ENCODE measurements at regions not wholly inside any gene's neighbourhood (a gene's known extent, or its start where the extent isn't known, plus 50 kb on each side); places are given as distances from the start of the nearest gene placed in this dataset.

DNA sequence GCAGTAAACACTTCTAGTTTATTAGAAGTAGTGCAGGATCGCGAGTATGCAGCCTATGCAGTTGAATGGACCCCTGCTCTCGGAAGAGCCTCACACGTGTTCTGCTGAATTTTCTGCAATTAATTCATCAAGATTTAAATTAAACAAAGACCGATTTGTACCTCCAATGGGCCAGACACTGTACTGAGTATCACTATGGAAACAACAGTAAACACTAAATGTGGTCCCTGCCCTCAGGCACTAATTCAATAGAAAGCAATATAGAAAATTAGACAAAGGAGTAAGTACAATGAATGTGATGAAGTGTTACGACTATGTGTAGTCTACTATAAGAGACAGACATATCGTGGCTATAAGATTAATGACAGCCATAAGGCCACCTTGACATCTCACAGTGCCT lies 740.3 kb upstream of the FRG1 start:
- CTCF ChIA-PET, result no interaction called here
- H3K4me1 ChIP-seq (ENCODE audit: insufficient read depth, low read length), result no peaks in the 10 kb centered on the region
- H3K9me3 ChIP-seq (ENCODE audit: low read length), result no peaks in the 10 kb centered on the region
- H3K36me3 ChIP-seq (ENCODE audit: insufficient read depth, low read length), result no peaks in the 10 kb centered on the region
- H3K36me3 Mint-ChIP-seq, result no peaks in the 10 kb centered on the region
- H3K27ac Mint-ChIP-seq, result no peak overlapping the region
- no peak overlapping the region for H3K4me3 ChIP-seq (ENCODE audit: low read length)
- H3K27ac ChIP-seq (ENCODE audit: low read depth, low read length), result no peak overlapping the region
- POLR2A ChIA-PET, result no interaction called here
- no peaks in the 10 kb centered on the region for H3K4me1 Mint-ChIP-seq
- no peaks in the 10 kb centered on the region for H3K27me3 ChIP-seq (ENCODE audit: insufficient read depth, low read length, poor library complexity, severe bottlenecking)
- no peak overlapping the region for H3K4me3 Mint-ChIP-seq
- peaks cover 0 to 11% (median 9%) of the 10 kb centered on the region in 5 donors for H3K9me3 Mint-ChIP-seq
- no peak for DNase-seq
- H3K27me3 Mint-ChIP-seq, result no peaks in the 10 kb centered on the region

DNA sequence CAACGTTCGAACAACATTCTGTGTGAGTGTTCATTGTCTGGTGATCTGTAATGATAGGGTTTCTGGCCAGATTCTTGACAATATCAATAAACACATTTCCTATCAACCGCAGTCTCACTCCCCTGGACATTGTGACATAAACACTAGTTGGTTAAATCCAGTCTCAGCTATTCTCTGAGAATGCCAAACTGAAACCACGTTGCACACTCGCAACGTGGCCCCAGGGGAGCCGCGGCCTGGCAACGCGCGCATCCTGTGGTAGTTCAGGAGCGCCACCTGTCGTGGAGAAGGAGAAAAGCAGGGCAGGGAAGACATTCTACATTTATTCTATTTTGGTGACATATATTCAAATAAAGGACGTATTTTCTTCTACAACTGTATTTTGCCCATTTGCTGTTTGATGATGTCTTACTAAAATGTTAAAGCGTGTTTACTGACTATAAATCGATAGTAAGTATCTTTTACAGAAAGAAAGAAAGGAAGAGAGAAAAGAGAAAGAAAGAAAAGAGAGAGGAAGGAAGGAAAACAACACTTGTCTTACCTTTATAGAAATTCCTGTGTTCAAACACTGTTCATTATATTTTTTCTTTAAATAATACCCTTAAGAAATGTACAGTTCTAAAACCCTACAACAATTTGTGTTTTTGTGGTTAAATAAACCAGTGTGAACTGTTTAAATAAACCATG lies 738.3 kb upstream of the FRG1 start:
- H3K4me1 Mint-ChIP-seq, result no peaks in the 10 kb centered on the region
- Histone ChIP-seq H3K27ac (ENCODE audit: low read depth, low read length) (no peak overlapping the region), H3K4me1 (ENCODE audit: insufficient read depth, low read length) (no peaks in the 10 kb centered on the region), H3K4me3 (ENCODE audit: low read length) (no peak overlapping the region), H3K9me3 (ENCODE audit: low read length) (no peaks in the 10 kb centered on the region), H3K36me3 (ENCODE audit: insufficient read depth, low read length) (no peaks in the 10 kb centered on the region), H3K27me3 (ENCODE audit: insufficient read depth, low read length, poor library complexity, severe bottlenecking) (no peaks in the 10 kb centered on the region)
- POLR2A ChIA-PET, result no interaction called here
- H3K36me3 Mint-ChIP-seq, result no peaks in the 10 kb centered on the region
- no peak overlapping the region for H3K27ac Mint-ChIP-seq
- peaks cover 5 to 14% (median 9%) of the 10 kb centered on the region in 5 donors for H3K9me3 Mint-ChIP-seq
- DNase-seq, result peak in 2 of 5 donors; percentile 0 to 6
- H3K4me3 Mint-ChIP-seq, result peak overlapping the region in 1 of 7 donors; percentile 48
- H3K27me3 Mint-ChIP-seq, result no peaks in the 10 kb centered on the region
- CTCF ChIA-PET, result no interaction called here

DNA sequence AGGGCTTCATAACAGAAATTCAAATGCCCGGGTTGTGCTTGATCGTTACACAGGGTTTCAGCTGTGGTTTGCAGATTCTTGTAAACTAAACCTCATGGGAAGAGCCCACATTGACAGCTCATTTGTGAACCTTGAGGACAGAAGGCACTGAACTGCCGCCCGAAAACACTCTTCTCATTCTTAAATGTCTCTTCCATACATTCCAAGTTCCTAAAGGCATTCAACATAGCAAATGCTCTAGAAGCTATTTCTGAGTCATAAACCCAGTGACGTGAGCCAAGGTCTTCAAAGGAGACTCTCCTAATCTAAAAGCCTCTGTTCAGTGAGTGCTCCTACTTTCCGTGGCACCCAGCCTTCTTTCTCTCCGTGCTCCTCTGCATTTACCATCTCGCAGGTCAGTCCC lies 737.8 kb upstream of the FRG1 start:
- H3K27ac Mint-ChIP-seq, result no peak overlapping the region
- H3K36me3 ChIP-seq (ENCODE audit: insufficient read depth, low read length), result no peaks in the 10 kb centered on the region
- H3K4me1 ChIP-seq (ENCODE audit: insufficient read depth, low read length), result no peaks in the 10 kb centered on the region
- POLR2A ChIA-PET, result no interaction called here
- no peaks in the 10 kb centered on the region for H3K27me3 Mint-ChIP-seq
- H3K9me3 ChIP-seq (ENCODE audit: low read length), result no peaks in the 10 kb centered on the region
- H3K4me3 ChIP-seq (ENCODE audit: low read length), result no peak overlapping the region
- no peaks in the 10 kb centered on the region for H3K4me1 Mint-ChIP-seq
- peaks cover 5 to 14% (median 9%) of the 10 kb centered on the region in 5 donors for H3K9me3 Mint-ChIP-seq
- H3K4me3 Mint-ChIP-seq, result peak overlapping the region in 1 of 7 donors; percentile 37
- no peaks in the 10 kb centered on the region for H3K36me3 Mint-ChIP-seq
- CTCF ChIA-PET, result no interaction called here
- no peaks in the 10 kb centered on the region for H3K27me3 ChIP-seq (ENCODE audit: insufficient read depth, low read length, poor library complexity, severe bottlenecking)
- H3K27ac ChIP-seq (ENCODE audit: low read depth, low read length), result no peak overlapping the region
- no peak for DNase-seq

DNA sequence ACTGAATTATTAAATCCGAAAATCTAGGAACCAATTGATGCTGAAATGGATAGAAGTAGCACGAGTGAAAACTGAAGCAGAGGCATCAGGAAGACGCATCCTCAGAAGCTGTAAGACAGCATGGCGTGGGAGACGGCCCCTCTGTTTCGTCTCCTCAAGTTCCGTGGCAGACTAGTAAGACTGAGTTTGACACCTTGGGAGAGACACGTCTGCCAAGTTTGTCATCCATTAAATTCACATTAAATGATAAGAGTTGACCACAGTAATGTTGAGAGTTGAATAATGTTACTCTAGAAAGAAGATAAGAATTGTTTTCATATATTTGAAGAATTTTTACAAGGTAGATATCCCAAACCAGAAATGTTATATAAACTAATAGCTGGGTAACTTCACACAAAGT lies 736.1 kb upstream of the FRG1 start:
- POLR2A ChIA-PET, result no interaction called here
- Mint-ChIP-seq H3K9me3 (peaks cover 5 to 9% (median 8%) of the 10 kb centered on the region in 5 donors), H3K27me3 (no peaks in the 10 kb centered on the region), H3K27ac (no peak overlapping the region), H3K4me3 (no peak overlapping the region), H3K4me1 (no peaks in the 10 kb centered on the region), H3K36me3 (no peaks in the 10 kb centered on the region)
- H3K36me3 ChIP-seq (ENCODE audit: insufficient read depth, low read length), result no peaks in the 10 kb centered on the region
- H3K4me1 ChIP-seq (ENCODE audit: insufficient read depth, low read length), result no peaks in the 10 kb centered on the region
- H3K9me3 ChIP-seq (ENCODE audit: low read length), result no peaks in the 10 kb centered on the region
- CTCF ChIA-PET, result no interaction called here
- no peak for DNase-seq
- no peaks in the 10 kb centered on the region for H3K27me3 ChIP-seq (ENCODE audit: insufficient read depth, low read length, poor library complexity, severe bottlenecking)
- H3K4me3 ChIP-seq (ENCODE audit: low read length), result no peak overlapping the region
- H3K27ac ChIP-seq (ENCODE audit: low read depth, low read length), result no peak overlapping the region

DNA sequence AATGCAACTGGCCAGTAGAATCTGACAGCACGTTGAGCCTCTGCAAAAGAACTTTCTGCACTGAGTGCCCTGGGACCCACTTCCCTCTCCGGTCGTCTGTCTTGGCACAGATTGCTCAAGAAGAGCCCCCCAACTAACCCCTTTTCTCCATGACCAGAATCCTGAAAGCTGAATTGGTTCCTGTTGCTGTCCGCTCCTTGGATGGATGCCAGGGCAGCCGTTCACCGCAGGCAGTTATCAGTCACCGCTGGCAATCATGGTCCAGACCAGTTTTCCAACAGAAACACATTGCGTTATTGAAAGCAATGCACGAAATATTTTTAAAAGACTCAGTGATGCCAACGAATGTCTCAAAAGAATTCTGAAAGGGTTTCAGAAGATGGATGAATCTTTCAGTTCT lies 733.7 kb upstream of the FRG1 start:
- CTCF ChIA-PET, result no interaction called here
- no peak overlapping the region for H3K27ac Mint-ChIP-seq
- peaks cover 5 to 13% (median 10%) of the 10 kb centered on the region in 5 donors for H3K9me3 Mint-ChIP-seq
- no peak overlapping the region for H3K27ac ChIP-seq (ENCODE audit: low read depth, low read length)
- H3K36me3 Mint-ChIP-seq, result no peaks in the 10 kb centered on the region
- DNase-seq, result no peak
- H3K4me3 ChIP-seq (ENCODE audit: low read length), result no peak overlapping the region
- H3K27me3 Mint-ChIP-seq, result peaks cover 0 to 6% of the 10 kb centered on the region in 2 donors
- H3K9me3 ChIP-seq (ENCODE audit: low read length), result no peaks in the 10 kb centered on the region
- no peaks in the 10 kb centered on the region for H3K27me3 ChIP-seq (ENCODE audit: insufficient read depth, low read length, poor library complexity, severe bottlenecking)
- no peak overlapping the region for H3K4me3 Mint-ChIP-seq
- H3K4me1 ChIP-seq (ENCODE audit: insufficient read depth, low read length), result no peaks in the 10 kb centered on the region
- H3K4me1 Mint-ChIP-seq, result no peaks in the 10 kb centered on the region
- H3K36me3 ChIP-seq (ENCODE audit: insufficient read depth, low read length), result no peaks in the 10 kb centered on the region
- POLR2A ChIA-PET, result no interaction called here

DNA sequence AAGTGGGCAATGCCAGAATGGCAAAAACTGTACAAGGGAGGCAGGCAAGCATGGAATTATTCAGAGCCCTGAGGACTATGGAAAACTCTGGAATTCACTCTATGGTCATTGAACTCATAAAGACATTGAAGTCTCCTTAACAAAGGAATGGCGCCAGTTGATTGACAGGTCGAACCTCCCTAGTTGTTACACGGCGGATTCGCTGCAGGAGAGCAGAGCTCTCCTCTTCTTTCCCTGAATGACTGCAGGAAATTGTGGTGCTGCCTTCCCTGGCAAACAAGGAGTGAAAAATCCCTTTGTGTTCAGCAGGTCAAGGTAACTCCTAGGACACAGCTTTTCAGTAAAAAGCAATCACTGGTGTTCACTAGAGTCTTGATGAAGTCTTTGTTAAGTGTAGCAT lies 732.8 kb upstream of the FRG1 start:
- no peaks in the 10 kb centered on the region for H3K4me1 Mint-ChIP-seq
- DNase-seq, result no peak
- ChIA-PET POLR2A (no interaction called here), CTCF (no interaction called here)
- H3K36me3 Mint-ChIP-seq, result no peaks in the 10 kb centered on the region
- peaks cover 5 to 12% (median 11%) of the 10 kb centered on the region in 5 donors for H3K9me3 Mint-ChIP-seq
- H3K4me3 ChIP-seq (ENCODE audit: low read length), result no peak overlapping the region
- H3K9me3 ChIP-seq (ENCODE audit: low read length), result no peaks in the 10 kb centered on the region
- no peaks in the 10 kb centered on the region for H3K36me3 ChIP-seq (ENCODE audit: insufficient read depth, low read length)
- no peaks in the 10 kb centered on the region for H3K4me1 ChIP-seq (ENCODE audit: insufficient read depth, low read length)
- peaks cover 0 to 6% of the 10 kb centered on the region in 2 donors for H3K27me3 Mint-ChIP-seq
- no peak overlapping the region for H3K4me3 Mint-ChIP-seq
- H3K27ac ChIP-seq (ENCODE audit: low read depth, low read length), result no peak overlapping the region
- H3K27me3 ChIP-seq (ENCODE audit: insufficient read depth, low read length, poor library complexity, severe bottlenecking), result no peaks in the 10 kb centered on the region
- no peak overlapping the region for H3K27ac Mint-ChIP-seq

DNA sequence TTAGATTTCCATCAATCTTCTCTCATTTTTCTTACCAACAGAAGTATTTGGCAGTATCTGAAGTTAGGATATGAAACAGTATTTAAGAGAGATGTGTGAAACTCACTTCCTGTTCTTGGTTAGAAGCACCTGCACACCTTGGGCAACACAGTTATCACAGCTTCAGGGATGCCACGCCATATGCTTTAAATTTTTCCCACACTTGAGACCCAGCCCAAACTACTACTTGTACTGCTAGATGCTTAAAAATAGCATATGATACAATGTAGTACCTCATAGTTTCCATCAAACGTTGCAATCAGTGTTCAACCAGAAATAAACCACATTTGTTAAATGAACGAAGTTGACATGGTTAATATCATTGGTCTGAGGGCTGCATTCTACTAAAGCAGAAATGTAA lies 725.1 kb upstream of the FRG1 start:
- Histone ChIP-seq H3K27ac (ENCODE audit: low read depth, low read length) (no peak overlapping the region), H3K4me3 (ENCODE audit: low read length) (no peak overlapping the region), H3K36me3 (ENCODE audit: insufficient read depth, low read length) (no peaks in the 10 kb centered on the region), H3K27me3 (ENCODE audit: insufficient read depth, low read length, poor library complexity, severe bottlenecking) (no peaks in the 10 kb centered on the region), H3K4me1 (ENCODE audit: insufficient read depth, low read length) (no peaks in the 10 kb centered on the region), H3K9me3 (ENCODE audit: low read length) (no peaks in the 10 kb centered on the region)
- ChIA-PET CTCF (no interaction called here), POLR2A (no interaction called here)
- no peaks in the 10 kb centered on the region for H3K27me3 Mint-ChIP-seq
- H3K36me3 Mint-ChIP-seq, result no peaks in the 10 kb centered on the region
- DNase-seq, result no peak
- H3K4me3 Mint-ChIP-seq, result no peak overlapping the region
- peaks cover 3 to 20% (median 11%) of the 10 kb centered on the region in 5 donors for H3K9me3 Mint-ChIP-seq
- no peaks in the 10 kb centered on the region for H3K4me1 Mint-ChIP-seq
- H3K27ac Mint-ChIP-seq, result no peak overlapping the region

DNA sequence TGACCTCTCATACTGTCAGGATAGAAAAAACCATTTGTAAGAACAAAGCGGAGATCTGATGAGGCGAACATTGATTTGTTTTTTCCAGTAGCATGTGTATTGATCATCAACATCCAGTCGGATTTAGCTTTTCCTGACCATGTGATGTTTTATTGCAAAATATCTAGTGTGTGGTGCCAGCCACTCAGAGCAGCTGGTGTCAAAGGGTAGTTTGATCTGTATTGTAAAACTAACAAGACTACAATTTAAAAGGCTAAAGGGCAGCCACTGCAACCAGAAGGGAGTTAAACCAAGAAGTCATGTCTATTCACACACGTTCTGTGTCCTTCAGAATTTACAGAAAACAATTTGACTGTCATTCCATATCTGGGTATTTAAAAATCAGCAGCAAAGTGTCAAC lies 719.0 kb upstream of the FRG1 start:
- Histone ChIP-seq H3K4me1 (ENCODE audit: insufficient read depth, low read length) (no peaks in the 10 kb centered on the region), H3K27me3 (ENCODE audit: insufficient read depth, low read length, poor library complexity, severe bottlenecking) (no peaks in the 10 kb centered on the region), H3K4me3 (ENCODE audit: low read length) (no peak overlapping the region), H3K9me3 (ENCODE audit: low read length) (no peaks in the 10 kb centered on the region), H3K36me3 (ENCODE audit: insufficient read depth, low read length) (no peaks in the 10 kb centered on the region), H3K27ac (ENCODE audit: low read depth, low read length) (no peak overlapping the region)
- Mint-ChIP-seq H3K4me1 (no peaks in the 10 kb centered on the region), H3K4me3 (no peak overlapping the region), H3K27me3 (no peaks in the 10 kb centered on the region), H3K9me3 (peaks cover 0 to 16% (median 2%) of the 10 kb centered on the region in 5 donors), H3K36me3 (no peaks in the 10 kb centered on the region), H3K27ac (no peak overlapping the region)
- ChIA-PET CTCF (no interaction called here), POLR2A (no interaction called here)
- no peak for DNase-seq

DNA sequence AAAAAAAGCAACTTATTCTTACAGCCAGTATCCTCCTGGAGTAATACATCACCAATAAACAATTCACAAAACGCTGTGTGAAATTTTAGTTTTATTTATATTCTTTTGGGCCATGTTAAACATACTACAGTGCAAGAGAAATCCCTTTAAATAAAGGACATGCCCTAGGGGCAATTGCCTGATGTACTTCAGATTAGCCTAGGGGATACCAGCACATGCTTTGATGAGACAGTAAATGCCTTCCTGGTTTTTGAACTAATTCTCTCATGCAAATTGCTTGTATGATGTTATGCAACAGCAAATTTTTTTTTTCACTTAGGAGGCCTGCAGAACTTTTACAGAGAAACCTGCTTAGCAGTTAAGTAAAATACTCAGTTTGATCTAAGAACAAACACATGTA lies 711.9 kb upstream of the FRG1 start:
- Histone ChIP-seq H3K4me3 (ENCODE audit: low read length) (no peak overlapping the region), H3K27me3 (ENCODE audit: insufficient read depth, low read length, poor library complexity, severe bottlenecking) (no peaks in the 10 kb centered on the region), H3K9me3 (ENCODE audit: low read length) (no peaks in the 10 kb centered on the region), H3K36me3 (ENCODE audit: insufficient read depth, low read length) (no peaks in the 10 kb centered on the region), H3K27ac (ENCODE audit: low read depth, low read length) (no peak overlapping the region), H3K4me1 (ENCODE audit: insufficient read depth, low read length) (no peaks in the 10 kb centered on the region)
- ChIA-PET POLR2A (no interaction called here), CTCF (no interaction called here)
- Mint-ChIP-seq H3K27ac (no peak overlapping the region), H3K4me3 (no peak overlapping the region), H3K36me3 (no peaks in the 10 kb centered on the region), H3K27me3 (no peaks in the 10 kb centered on the region), H3K4me1 (no peaks in the 10 kb centered on the region), H3K9me3 (peaks cover 0 to 7% (median 6%) of the 10 kb centered on the region in 5 donors)
- DNase-seq, result no peak

All from CD8-positive, alpha-beta memory T cell (primary cell).